ENCODE measurements at regions not wholly inside any gene's neighbourhood (a gene's known extent, or its start where the extent isn't known, plus 50 kb on each side); places are given as distances from the start of the nearest gene placed in this dataset.
A peak's percentile ranks its signal among the peaks of the same experiment; 100 is the strongest.
"Not testable (repeated sequence)": the region's sequence is repeated elsewhere in the genome, so short reads cannot be mapped to it uniquely, and the experiment has no call there.

- not testable (repeated sequence) for DNase-seq (ENCODE audit: low read depth in 2 of 2); H3K4me3 ChIP-seq (replicated peaks in 1 of 2; ENCODE audit: low read depth in 2 of 2, low read length in 2 of 2)
Observed at GRCh38 chr16:88259538-88259937, 123.2 kb upstream of the ZNF469 start.

- DNase-seq (ENCODE audit: low read depth in 2 of 2); H3K4me3 ChIP-seq (replicated peaks in 1 of 2; ENCODE audit: low read depth in 2 of 2, low read length in 2 of 2): not testable (repeated sequence)
Observed at GRCh38 chr16:88260146-88260545, 122.6 kb upstream of the ZNF469 start.

GRCh38 chr16:88260881-88261665 lies 121.7 kb upstream of the ZNF469 start:
- H3K4me3 ChIP-seq (replicated peaks in 1 of 2; ENCODE audit: low read depth in 2 of 2, low read length in 2 of 2); DNase-seq (ENCODE audit: low read depth in 2 of 2): not testable (repeated sequence)

- H3K4me3 ChIP-seq (replicated peaks in 1 of 2; ENCODE audit: low read depth in 2 of 2, low read length in 2 of 2), result not testable (repeated sequence)
- DNase-seq (ENCODE audit: low read depth in 2 of 2), result peak in 1 of 2 donors; percentile 11
Observed at GRCh38 chr16:88261814-88262605, 120.7 kb upstream of the ZNF469 start.

GRCh38 chr16:88262858-88263563 lies 119.7 kb upstream of the ZNF469 start:
- DNase-seq (ENCODE audit: low read depth in 2 of 2), result peak; percentile 45 to 71
- H3K4me3 ChIP-seq (replicated peaks in 1 of 2; ENCODE audit: low read depth in 2 of 2, low read length in 2 of 2), result not testable (repeated sequence)

GRCh38 chr16:88263681-88264287 lies 119.0 kb upstream of the ZNF469 start:
- DNase-seq (ENCODE audit: low read depth in 2 of 2); H3K4me3 ChIP-seq (replicated peaks in 1 of 2; ENCODE audit: low read depth in 2 of 2, low read length in 2 of 2): not testable (repeated sequence)

GRCh38 chr16:88264641-88265285 lies 118.0 kb upstream of the ZNF469 start:
- no peak for TF ChIP-seq CTCF (IDR thresholded peaks at IDR 0.05; ENCODE audit: low read depth, low read length)
- DNase-seq (ENCODE audit: low read depth in 2 of 2), result peak; percentile 92 to 95
- H3K4me3 ChIP-seq (replicated peaks in 1 of 2; ENCODE audit: low read depth in 2 of 2, low read length in 2 of 2), result no peak overlapping the region

GRCh38 chr16:88265286-88265938 lies 117.3 kb upstream of the ZNF469 start:
- DNase-seq (ENCODE audit: low read depth in 2 of 2); H3K4me3 ChIP-seq (replicated peaks in 1 of 2; ENCODE audit: low read depth in 2 of 2, low read length in 2 of 2): not testable (repeated sequence)

- not testable (repeated sequence) for H3K4me3 ChIP-seq (replicated peaks in 1 of 2; ENCODE audit: low read depth in 2 of 2, low read length in 2 of 2)
Observed at GRCh38 chr16:88266036-88266435, 116.7 kb upstream of the ZNF469 start.

GRCh38 chr16:88266935-88267551 lies 115.7 kb upstream of the ZNF469 start:
- not testable (repeated sequence) for H3K4me3 ChIP-seq (replicated peaks in 1 of 2; ENCODE audit: low read depth in 2 of 2, low read length in 2 of 2); DNase-seq (ENCODE audit: low read depth in 2 of 2)

More at GRCh38 chr16:88266036-88266435, 116.7 kb upstream of the ZNF469 start:
- DNase-seq (ENCODE audit: low read depth in 2 of 2), result not testable (repeated sequence)

GRCh38 chr16:88268186-88268970 lies 114.4 kb upstream of the ZNF469 start:
- H3K4me3 ChIP-seq (replicated peaks in 1 of 2; ENCODE audit: low read depth in 2 of 2, low read length in 2 of 2); DNase-seq (ENCODE audit: low read depth in 2 of 2): not testable (repeated sequence)

- H3K4me3 ChIP-seq (replicated peaks in 1 of 2; ENCODE audit: low read depth in 2 of 2, low read length in 2 of 2); DNase-seq (ENCODE audit: low read depth in 2 of 2): not testable (repeated sequence)
Observed at GRCh38 chr16:88270171-88270790, 112.5 kb upstream of the ZNF469 start.

GRCh38 chr16:88271296-88271695 lies 111.5 kb upstream of the ZNF469 start:
- H3K4me3 ChIP-seq (replicated peaks in 1 of 2; ENCODE audit: low read depth in 2 of 2, low read length in 2 of 2); DNase-seq (ENCODE audit: low read depth in 2 of 2): not testable (repeated sequence)

GRCh38 chr16:88271776-88272175 lies 111.0 kb upstream of the ZNF469 start:
- not testable (repeated sequence) for DNase-seq (ENCODE audit: low read depth in 2 of 2); H3K4me3 ChIP-seq (replicated peaks in 1 of 2; ENCODE audit: low read depth in 2 of 2, low read length in 2 of 2)
